Mammary epithelial cell (primary cell): ENCODE measurements at regions not wholly inside any gene's neighbourhood (a gene's known extent, or its start where the extent isn't known, plus 50 kb on each side); places are given as distances from the start of the nearest gene placed in this dataset.
"Not testable (repeated sequence)": the region's sequence is repeated elsewhere in the genome, so short reads cannot be mapped to it uniquely, and the experiment has no call there.

Experiments
- CTCF ChIP-seq, 2 donors: IDR thresholded peaks in 1 of 2; conservative IDR thresholded peaks in 1 of 2; 2 replicates each; pipeline ENCODE4 v1.5.1; 2011 to 2012; ENCODE audit warnings: inconsistent platforms in 2 of 2, low read length in 2 of 2, mild to moderate bottlenecking in 2 of 2, control low read depth in 1 of 2, low read depth in 1 of 2; ENCODE audit not compliant: insufficient read depth in 1 of 2; ENCODE audit errors: extremely low read depth in 1 of 2
- EZH2 ChIP-seq: IDR thresholded peaks from 2 replicates; pipeline ENCODE4 v1.6.1; 2012; ENCODE audit warnings: low read length, inconsistent platforms, borderline replicate concordance

- TF ChIP-seq EZH2; CTCF (conservative IDR thresholded peaks at IDR 0.05 in 1 of 2, IDR thresholded peaks at IDR 0.05 in 1 of 2; ENCODE audit: extremely low read depth in 1 of 2, insufficient read depth in 1 of 2, low read depth in 1 of 2, low read length in 2 of 2): not testable (repeated sequence)
Observed at GRCh38 chr5:20783484-20783883, 795.5 kb upstream of the CDH18 start.
